NT2/D1 (cell line): ENCODE measurements at regions not wholly inside any gene's neighbourhood (a gene's known extent, or its start where the extent isn't known, plus 50 kb on each side); places are given as distances from the start of the nearest gene placed in this dataset.

Experiments
- DNase-seq: peaks from one replicate; pipeline ENCODE4 v3.0.0-alpha.2; 2011; ENCODE audit warnings: low read depth, low spot score
- H3K27me3 ChIP-seq: 2 replicates; pipeline ENCODE4 v1.6.0; 2011; ENCODE audit warnings: mild to moderate bottlenecking; ENCODE audit not compliant: insufficient read length, insufficient read depth
- H3K36me3 ChIP-seq: 2 replicates; pipeline ENCODE4 v1.6.1; 2011; ENCODE audit warnings: mild to moderate bottlenecking, low read length, mixed read lengths; ENCODE audit not compliant: insufficient read depth, insufficient read length
- H3K4me1 ChIP-seq: 2 replicates; pipeline ENCODE4 v1.5.1; 2011; ENCODE audit not compliant: insufficient read depth, insufficient read length
- H3K4me3 ChIP-seq: 2 replicates; pipeline ENCODE4 v1.5.1; 2011; ENCODE audit warnings: low read depth; ENCODE audit not compliant: insufficient read length
- H3K9ac ChIP-seq: 2 replicates; pipeline ENCODE4 v1.6.0; 2011; ENCODE audit warnings: low read depth; ENCODE audit not compliant: insufficient read length
- H3K9me3 ChIP-seq: 2 replicates; pipeline ENCODE4 v1.5.1; 2011; ENCODE audit warnings: mild to moderate bottlenecking, low read length; ENCODE audit not compliant: insufficient read depth
- SUZ12 ChIP-seq: IDR thresholded peaks from 2 replicates; pipeline ENCODE4 v1.6.1; 2011; ENCODE audit not compliant: insufficient read length, insufficient read depth; ENCODE audit errors: extremely low read depth
- YY1 ChIP-seq: IDR thresholded peaks from 2 replicates; pipeline ENCODE4 v1.6.1; 2011; ENCODE audit not compliant: insufficient read length, insufficient read depth
- ZNF274 ChIP-seq: IDR thresholded peaks from 2 replicates; pipeline ENCODE4 v1.6.1; 2011; ENCODE audit warnings: mild to moderate bottlenecking, low read depth, low read length

- TF ChIP-seq SUZ12 (no peak), ZNF274 (no peak), YY1 (no peak)
- no peak for DNase-seq
- no peak overlapping the region for H3K9ac ChIP-seq
- H3K9me3 ChIP-seq, result no peaks in the 10 kb centered on the region
- no peaks in the 10 kb centered on the region for H3K4me1 ChIP-seq
- no peaks in the 10 kb centered on the region for H3K36me3 ChIP-seq
- no peak overlapping the region for H3K4me3 ChIP-seq
- no peaks in the 10 kb centered on the region for H3K27me3 ChIP-seq
Measured at GRCh38 chr9:14021871-14022525, 291.9 kb downstream of the NFIB start.

DNA sequence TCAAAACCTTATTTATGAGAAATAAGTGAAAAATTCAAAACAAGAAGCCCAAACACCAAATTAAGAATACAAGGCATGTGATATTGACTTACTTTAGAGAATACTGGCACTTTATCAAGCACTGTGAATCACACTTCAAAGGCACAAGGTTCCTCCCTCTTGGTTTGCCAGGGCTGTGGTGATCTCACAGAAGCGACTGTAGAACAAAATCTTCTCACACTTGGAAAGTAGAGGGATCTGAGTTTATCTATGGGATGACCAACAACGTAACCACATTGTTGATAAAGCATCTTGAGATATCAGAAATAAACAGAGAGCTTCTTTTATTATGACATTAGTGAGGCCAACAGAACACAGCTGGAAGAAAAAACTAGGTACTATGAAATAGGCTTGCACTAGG, 295.9 kb downstream of the NFIB start:
- H3K4me3 ChIP-seq, result no peak overlapping the region
- no peaks in the 10 kb centered on the region for H3K36me3 ChIP-seq
- TF ChIP-seq SUZ12 (no peak), YY1 (no peak), ZNF274 (no peak)
- DNase-seq, result no peak
- no peaks in the 10 kb centered on the region for H3K9me3 ChIP-seq
- no peak overlapping the region for H3K9ac ChIP-seq
- H3K27me3 ChIP-seq, result no peaks in the 10 kb centered on the region
- no peaks in the 10 kb centered on the region for H3K4me1 ChIP-seq

DNA sequence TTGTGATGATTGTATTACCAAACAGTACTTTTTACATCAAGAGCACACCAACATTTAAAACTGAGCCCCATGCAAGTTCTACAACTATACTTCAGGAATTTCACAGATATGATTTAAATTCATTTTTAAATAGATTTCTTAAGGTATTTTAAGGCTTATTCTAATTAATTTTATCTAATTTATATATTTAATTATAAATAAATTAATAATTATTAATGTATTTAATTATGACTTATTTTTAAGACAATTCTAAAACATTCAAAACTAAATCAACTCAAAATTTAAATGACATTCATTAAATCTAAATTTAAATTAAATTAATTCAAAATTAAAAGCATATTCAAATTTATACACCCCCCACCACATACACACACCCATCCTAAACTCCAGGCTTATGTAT, 299.2 kb downstream of the NFIB start:
- no peak for DNase-seq
- Histone ChIP-seq H3K36me3 (no peaks in the 10 kb centered on the region), H3K4me1 (no peaks in the 10 kb centered on the region), H3K27me3 (no peaks in the 10 kb centered on the region), H3K9me3 (no peaks in the 10 kb centered on the region), H3K9ac (no peak overlapping the region), H3K4me3 (no peak overlapping the region)
- TF ChIP-seq SUZ12 (no peak), ZNF274 (no peak), YY1 (no peak)

DNA sequence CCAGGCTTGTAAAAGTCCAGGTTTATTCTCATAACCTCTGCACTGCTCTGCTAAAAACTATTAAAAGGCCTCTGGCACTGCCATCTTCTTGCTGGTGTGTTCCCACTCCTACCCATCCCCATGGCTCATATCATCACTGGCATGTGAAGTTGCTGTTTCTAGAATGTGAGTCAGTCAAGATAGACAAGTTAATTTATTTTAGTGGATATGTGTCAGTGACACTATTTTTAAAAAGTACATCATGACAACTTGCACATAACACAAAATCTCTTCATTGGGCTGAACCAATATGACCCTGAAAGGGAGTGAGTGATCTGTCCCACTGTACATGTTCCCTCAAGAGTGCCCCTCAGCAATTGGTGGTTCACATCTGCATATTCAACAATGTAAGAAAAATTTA, 299.7 kb downstream of the NFIB start:
- no peaks in the 10 kb centered on the region for H3K4me1 ChIP-seq
- no peak overlapping the region for H3K4me3 ChIP-seq
- H3K9ac ChIP-seq, result no peak overlapping the region
- no peaks in the 10 kb centered on the region for H3K36me3 ChIP-seq
- no peak for DNase-seq
- H3K9me3 ChIP-seq, result no peaks in the 10 kb centered on the region
- TF ChIP-seq ZNF274, result no peak
- no peak for TF ChIP-seq YY1
- TF ChIP-seq SUZ12, result no peak
- H3K27me3 ChIP-seq, result no peaks in the 10 kb centered on the region

GRCh38 chr9:14011799-14012560, 302.0 kb downstream of the NFIB start:
- Histone ChIP-seq H3K4me3 (no peak overlapping the region), H3K27me3 (no peaks in the 10 kb centered on the region), H3K36me3 (no peaks in the 10 kb centered on the region), H3K4me1 (no peaks in the 10 kb centered on the region), H3K9me3 (no peaks in the 10 kb centered on the region), H3K9ac (no peak overlapping the region)
- DNase-seq, result no peak
- TF ChIP-seq SUZ12, result no peak
- TF ChIP-seq ZNF274, result no peak
- no peak for TF ChIP-seq YY1

GRCh38 chr9:14007190-14007769, 306.7 kb downstream of the NFIB start:
- TF ChIP-seq YY1, result no peak
- TF ChIP-seq ZNF274, result no peak
- no peaks in the 10 kb centered on the region for H3K27me3 ChIP-seq
- no peak overlapping the region for H3K9ac ChIP-seq
- H3K4me3 ChIP-seq, result no peak overlapping the region
- no peaks in the 10 kb centered on the region for H3K9me3 ChIP-seq
- DNase-seq, result no peak
- no peaks in the 10 kb centered on the region for H3K4me1 ChIP-seq
- H3K36me3 ChIP-seq, result no peaks in the 10 kb centered on the region

- H3K9ac ChIP-seq, result no peak overlapping the region
- H3K4me3 ChIP-seq, result no peak overlapping the region
- H3K27me3 ChIP-seq, result no peaks in the 10 kb centered on the region
- peak; percentile 2 for DNase-seq
- H3K9me3 ChIP-seq, result no peaks in the 10 kb centered on the region
- H3K4me1 ChIP-seq, result no peaks in the 10 kb centered on the region
- H3K36me3 ChIP-seq, result no peaks in the 10 kb centered on the region
- TF ChIP-seq SUZ12 (no peak), YY1 (no peak), ZNF274 (no peak)
Measured at GRCh38 chr9:14006386-14007187, 307.4 kb downstream of the NFIB start.
